Neural cell (in vitro differentiated cells): ENCODE measurements at regions not wholly inside any gene's neighbourhood (a gene's known extent, or its start where the extent isn't known, plus 50 kb on each side); places are given as distances from the start of the nearest gene placed in this dataset.
A peak's percentile ranks its signal among the peaks of the same experiment; 100 is the strongest.

Experiments
- H2AFZ ChIP-seq: fragments of 200-600, 300-800 bp; sonication (generic), shearing (Covaris generic); 2 replicates; pipeline ENCODE4 v1.6.0; 2014; ENCODE audit warnings: low read depth, mild to moderate bottlenecking, antibody characterized with exemption, low read length, moderate library complexity
- H3F3A ChIP-seq: fragments of 200-600 bp; shearing (Covaris generic); 2 replicates; pipeline ENCODE4 v1.6.1; 2016; ENCODE audit warnings: mild to moderate bottlenecking, moderate library complexity, mixed read lengths, antibody characterized with exemption, low read length; ENCODE audit not compliant: insufficient read depth, poor library complexity, severe bottlenecking
- H3K27ac ChIP-seq: fragments of 200-600, 300-800 bp; sonication (generic), shearing (Covaris generic); 2 replicates; pipeline ENCODE4 v1.5.1; 2014; ENCODE audit warnings: mild to moderate bottlenecking, low read length, moderate library complexity
- H3K27me3 ChIP-seq: fragments of 300-800, 200-600 bp; sonication (generic), shearing (Covaris generic); 2 replicates; pipeline ENCODE4 v1.6.0; 2014; ENCODE audit warnings: mild to moderate bottlenecking, low read depth, low read length, moderate library complexity; ENCODE audit not compliant: insufficient read depth
- H3K36me3 ChIP-seq: fragments of 300-800, 200-600 bp; sonication (generic), shearing (Covaris generic); 2 replicates; pipeline ENCODE4 v1.5.1; 2014; ENCODE audit warnings: mild to moderate bottlenecking, antibody characterized with exemption, low read length, moderate library complexity; ENCODE audit not compliant: insufficient read depth
- H3K4me2 ChIP-seq: fragments of 300-800, 200-600 bp; sonication (generic), shearing (Covaris generic); 2 replicates; pipeline ENCODE4 v1.6.0; 2014; ENCODE audit warnings: mild to moderate bottlenecking, low read length
- H3K4me3 ChIP-seq: fragments of 300-800, 200-600 bp; sonication (generic), shearing (Covaris generic); 2 replicates; pipeline ENCODE4 v1.5.1; 2014; ENCODE audit warnings: mild to moderate bottlenecking, low read length, moderate library complexity
- H3K79me2 ChIP-seq: fragments of 200-600 bp; shearing (Covaris generic); replicated peaks from 2 replicates; pipeline ENCODE4 v1.6.0; 2014; ENCODE audit warnings: mild to moderate bottlenecking, low read length, moderate library complexity; ENCODE audit not compliant: insufficient read depth
- H3K9ac ChIP-seq: fragments of 300-800, 200-600 bp; sonication (generic), shearing (Covaris generic); 2 replicates; pipeline ENCODE4 v1.6.1; 2016; ENCODE audit warnings: mild to moderate bottlenecking, low read length, mixed read lengths
- H3K9me2 ChIP-seq: fragments of 200-600 bp; shearing (Covaris generic); 2 replicates; pipeline ENCODE4 v1.6.1; 2016; ENCODE audit warnings: mild to moderate bottlenecking, low read length, mixed read lengths; ENCODE audit not compliant: insufficient read depth
- H3K9me3 ChIP-seq: fragments of 200-600, 300-800 bp; sonication (generic), shearing (Covaris generic); 2 replicates; pipeline ENCODE4 v1.6.1; 2016; ENCODE audit warnings: mild to moderate bottlenecking, mixed run types, low read length, moderate library complexity, mixed read lengths
- H4K20me1 ChIP-seq: fragments of 200-600 bp; shearing (Covaris generic); 2 replicates; pipeline ENCODE4 v1.6.1; 2016; ENCODE audit warnings: mild to moderate bottlenecking, mixed run types; ENCODE audit not compliant: insufficient read depth
- EP300 ChIP-seq: fragments of 450-650 bp; conservative IDR thresholded peaks from 2 replicates; pipeline ENCODE4 v1.6.1; 2014; ENCODE audit warnings: antibody characterized with exemption, mild to moderate bottlenecking, moderate library complexity; ENCODE audit not compliant: poor library complexity, severe bottlenecking
- EZH2 ChIP-seq: fragments of 200-600, 300-800 bp; shearing (Covaris generic), sonication (generic); IDR thresholded peaks from 2 replicates; pipeline ENCODE4 v1.6.1; 2014; ENCODE audit warnings: antibody characterized with exemption, low read length, borderline replicate concordance, mild to moderate bottlenecking; ENCODE audit not compliant: insufficient read depth, poor library complexity, severe bottlenecking
- MXI1 ChIP-seq: fragments of 450-650 bp; conservative IDR thresholded peaks from 2 replicates; pipeline ENCODE4 v1.6.1; 2014; ENCODE audit warnings: antibody characterized with exemption, mild to moderate bottlenecking; ENCODE audit not compliant: poor library complexity, severe bottlenecking
- POLR2AphosphoS5 ChIP-seq: IDR thresholded peaks from 2 replicates; pipeline ENCODE4 v1.6.1; 2012
- RAD21 ChIP-seq: fragments of 450-650 bp; conservative IDR thresholded peaks from 2 replicates; pipeline ENCODE4 v1.6.1; 2014; ENCODE audit warnings: antibody characterized with exemption, mild to moderate bottlenecking, moderate library complexity
- SMC3 ChIP-seq: fragments of 450-650 bp; conservative IDR thresholded peaks from 2 replicates; pipeline ENCODE4 v1.6.1; 2014; ENCODE audit warnings: antibody characterized with exemption, mild to moderate bottlenecking, moderate library complexity; ENCODE audit not compliant: poor library complexity
- TAF1 ChIP-seq: IDR thresholded peaks from 2 replicates; pipeline ENCODE4 v1.6.1; 2012; ENCODE audit warnings: low read depth
- TF ChIP-seq, protein P1 (sequence below): fragments of 450-650 bp; IDR thresholded peaks from 2 replicates; pipeline ENCODE4 v1.5.1; 2014; ENCODE audit warnings: antibody characterized with exemption, mild to moderate bottlenecking, moderate library complexity; ENCODE audit not compliant: poor library complexity, severe bottlenecking
- TF ChIP-seq, protein P2 (sequence below): IDR thresholded peaks from 2 replicates; pipeline ENCODE4 v1.6.1; 2012; ENCODE audit warnings: borderline replicate concordance

DNA sequence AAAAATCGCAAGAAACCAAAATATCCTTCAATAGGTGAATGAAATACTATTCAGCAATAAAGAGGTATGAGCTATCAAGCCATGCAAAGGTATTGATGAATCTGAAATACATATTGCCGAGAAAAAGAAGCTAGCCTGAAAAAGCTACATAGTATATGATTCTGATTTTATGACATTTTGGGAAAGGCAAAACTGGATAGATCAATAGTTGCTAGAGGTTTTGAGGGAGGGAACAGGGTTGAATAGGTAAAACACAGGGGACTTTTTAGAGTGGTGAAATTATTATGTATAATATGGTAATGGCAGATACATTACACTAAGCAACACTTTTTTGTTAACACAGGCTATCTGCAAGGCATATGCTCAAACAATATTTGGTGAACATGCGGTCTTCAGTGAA lies 327.6 kb upstream of the ADAMTSL1 start:
- TF ChIP-seq POLR2AphosphoS5 (no peak), MXI1 (no peak), RAD21 (no peak), TAF1 (no peak), EZH2 (no peak), EP300 (no peak), SMC3 (no peak)
- TF ChIP-seq, protein P1, sequence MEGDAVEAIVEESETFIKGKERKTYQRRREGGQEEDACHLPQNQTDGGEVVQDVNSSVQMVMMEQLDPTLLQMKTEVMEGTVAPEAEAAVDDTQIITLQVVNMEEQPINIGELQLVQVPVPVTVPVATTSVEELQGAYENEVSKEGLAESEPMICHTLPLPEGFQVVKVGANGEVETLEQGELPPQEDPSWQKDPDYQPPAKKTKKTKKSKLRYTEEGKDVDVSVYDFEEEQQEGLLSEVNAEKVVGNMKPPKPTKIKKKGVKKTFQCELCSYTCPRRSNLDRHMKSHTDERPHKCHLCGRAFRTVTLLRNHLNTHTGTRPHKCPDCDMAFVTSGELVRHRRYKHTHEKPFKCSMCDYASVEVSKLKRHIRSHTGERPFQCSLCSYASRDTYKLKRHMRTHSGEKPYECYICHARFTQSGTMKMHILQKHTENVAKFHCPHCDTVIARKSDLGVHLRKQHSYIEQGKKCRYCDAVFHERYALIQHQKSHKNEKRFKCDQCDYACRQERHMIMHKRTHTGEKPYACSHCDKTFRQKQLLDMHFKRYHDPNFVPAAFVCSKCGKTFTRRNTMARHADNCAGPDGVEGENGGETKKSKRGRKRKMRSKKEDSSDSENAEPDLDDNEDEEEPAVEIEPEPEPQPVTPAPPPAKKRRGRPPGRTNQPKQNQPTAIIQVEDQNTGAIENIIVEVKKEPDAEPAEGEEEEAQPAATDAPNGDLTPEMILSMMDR = no peak
- TF ChIP-seq, protein P2, sequence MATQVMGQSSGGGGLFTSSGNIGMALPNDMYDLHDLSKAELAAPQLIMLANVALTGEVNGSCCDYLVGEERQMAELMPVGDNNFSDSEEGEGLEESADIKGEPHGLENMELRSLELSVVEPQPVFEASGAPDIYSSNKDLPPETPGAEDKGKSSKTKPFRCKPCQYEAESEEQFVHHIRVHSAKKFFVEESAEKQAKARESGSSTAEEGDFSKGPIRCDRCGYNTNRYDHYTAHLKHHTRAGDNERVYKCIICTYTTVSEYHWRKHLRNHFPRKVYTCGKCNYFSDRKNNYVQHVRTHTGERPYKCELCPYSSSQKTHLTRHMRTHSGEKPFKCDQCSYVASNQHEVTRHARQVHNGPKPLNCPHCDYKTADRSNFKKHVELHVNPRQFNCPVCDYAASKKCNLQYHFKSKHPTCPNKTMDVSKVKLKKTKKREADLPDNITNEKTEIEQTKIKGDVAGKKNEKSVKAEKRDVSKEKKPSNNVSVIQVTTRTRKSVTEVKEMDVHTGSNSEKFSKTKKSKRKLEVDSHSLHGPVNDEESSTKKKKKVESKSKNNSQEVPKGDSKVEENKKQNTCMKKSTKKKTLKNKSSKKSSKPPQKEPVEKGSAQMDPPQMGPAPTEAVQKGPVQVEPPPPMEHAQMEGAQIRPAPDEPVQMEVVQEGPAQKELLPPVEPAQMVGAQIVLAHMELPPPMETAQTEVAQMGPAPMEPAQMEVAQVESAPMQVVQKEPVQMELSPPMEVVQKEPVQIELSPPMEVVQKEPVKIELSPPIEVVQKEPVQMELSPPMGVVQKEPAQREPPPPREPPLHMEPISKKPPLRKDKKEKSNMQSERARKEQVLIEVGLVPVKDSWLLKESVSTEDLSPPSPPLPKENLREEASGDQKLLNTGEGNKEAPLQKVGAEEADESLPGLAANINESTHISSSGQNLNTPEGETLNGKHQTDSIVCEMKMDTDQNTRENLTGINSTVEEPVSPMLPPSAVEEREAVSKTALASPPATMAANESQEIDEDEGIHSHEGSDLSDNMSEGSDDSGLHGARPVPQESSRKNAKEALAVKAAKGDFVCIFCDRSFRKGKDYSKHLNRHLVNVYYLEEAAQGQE = no peak
- Histone ChIP-seq H3K4me3 (no peak overlapping the region), H3K9ac (no peak overlapping the region), H3K27ac (no peak overlapping the region), H3K36me3 (no peaks in the 10 kb centered on the region), H4K20me1 (no peaks in the 10 kb centered on the region), H3K79me2 (no peaks in the 10 kb centered on the region), H3K9me3 (no peaks in the 10 kb centered on the region), H2AFZ (no peak overlapping the region), H3K9me2 (no peaks in the 10 kb centered on the region), H3K4me2 (no peak overlapping the region), H3K27me3 (no peaks in the 10 kb centered on the region), H3F3A (no peaks in the 10 kb centered on the region)

DNA sequence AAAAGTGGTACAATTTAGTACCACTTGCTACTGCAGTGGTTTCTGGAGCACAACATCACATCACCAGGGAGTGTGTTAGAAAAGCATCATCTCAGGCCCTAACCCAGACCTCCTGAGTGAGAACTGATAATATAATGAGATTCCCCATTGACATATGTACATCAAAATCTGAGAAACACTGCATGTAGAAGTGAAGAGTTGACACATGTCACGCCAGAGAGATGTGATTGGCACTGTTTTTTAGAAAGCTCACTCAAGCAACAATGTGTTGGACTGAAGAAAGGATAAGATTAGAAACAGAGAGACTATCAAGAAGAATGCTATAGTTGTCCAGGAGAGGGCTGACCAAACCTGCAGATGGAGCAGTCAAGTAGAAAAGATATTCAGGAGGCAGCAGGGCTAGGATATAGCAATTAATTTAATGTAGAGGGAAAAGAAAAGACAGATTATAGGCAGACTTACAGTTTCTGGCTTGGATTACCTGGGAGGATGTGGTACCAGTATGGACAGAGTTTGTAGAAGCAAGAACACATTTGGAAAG lies 324.4 kb upstream of the ADAMTSL1 start:
- no peaks in the 10 kb centered on the region for H3F3A ChIP-seq
- TF ChIP-seq SMC3 = no peak
- TF ChIP-seq, protein P2 = peak; percentile 26
- no peak for TF ChIP-seq MXI1
- peak; percentile 100 for TF ChIP-seq EP300
- peak; percentile 95 for TF ChIP-seq POLR2AphosphoS5
- TF ChIP-seq, protein P1 = peak; percentile 13
- no peak for TF ChIP-seq TAF1
- no peak for TF ChIP-seq EZH2
- TF ChIP-seq RAD21 = no peak
- no peaks in the 10 kb centered on the region for H4K20me1 ChIP-seq
- H3K27ac ChIP-seq = peak overlapping the region; percentile 7
- H3K36me3 ChIP-seq = no peaks in the 10 kb centered on the region
- H3K79me2 ChIP-seq = no peaks in the 10 kb centered on the region
- H3K4me2 ChIP-seq = peak overlapping the region; percentile 46
- no peaks in the 10 kb centered on the region for H3K27me3 ChIP-seq
- no peaks in the 10 kb centered on the region for H3K9me2 ChIP-seq
- no peaks in the 10 kb centered on the region for H3K9me3 ChIP-seq
- no peak overlapping the region for H3K9ac ChIP-seq
- no peak overlapping the region for H2AFZ ChIP-seq
- no peak overlapping the region for H3K4me3 ChIP-seq
